Cerebellar cortex (tissue), 1 donor: ENCODE measurements at regions not wholly inside any gene's neighbourhood (a gene's known extent, or its start where the extent isn't known, plus 50 kb on each side); places are given as distances from the start of the nearest gene placed in this dataset.

ENCODE experiments used
- DNase-seq: peaks from one replicate; pipeline ENCODE4 v3.0.0-alpha.2; 2015; ENCODE audit warnings: low spot score

DNA sequence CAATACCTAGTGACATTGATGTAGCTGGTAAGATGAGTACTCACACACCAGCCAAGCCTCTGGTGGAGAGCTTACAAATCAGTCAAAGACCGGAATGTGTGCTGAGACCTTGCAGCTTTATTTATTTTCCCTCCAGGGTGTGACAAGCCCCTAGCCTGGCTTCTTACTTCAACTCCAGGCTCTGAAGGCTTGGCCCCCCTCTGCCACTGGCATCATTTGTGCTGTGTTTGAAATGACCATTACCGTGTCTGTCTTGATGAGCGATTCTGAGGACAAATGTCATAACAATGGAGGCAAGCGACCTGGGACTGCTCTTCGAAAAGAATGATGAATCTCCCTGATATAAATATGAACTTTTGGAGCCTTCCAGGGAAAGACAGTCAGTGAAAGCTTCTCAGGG lies 749.9 kb upstream of the HS6ST1 start:
- no peak for DNase-seq

- no peak for DNase-seq
Observed at GRCh38 chr2:129069875-129070594, 751.4 kb upstream of the HS6ST1 start.

GRCh38 chr2:129070663-129071062 lies 752.0 kb upstream of the HS6ST1 start:
- no peak for DNase-seq

- DNase-seq, result no peak
Observed at GRCh38 chr2:129071531-129071930, 752.9 kb upstream of the HS6ST1 start.

GRCh38 chr2:129074298-129074920 lies 755.7 kb upstream of the HS6ST1 start:
- DNase-seq, result no peak

GRCh38 chr2:129078548-129078947 lies 759.9 kb upstream of the HS6ST1 start:
- no peak for DNase-seq

- DNase-seq, result no peak
Observed at GRCh38 chr2:129080715-129081476, 762.2 kb upstream of the HS6ST1 start.

- no peak for DNase-seq
Observed at GRCh38 chr2:129085386-129085785, 766.7 kb upstream of the HS6ST1 start.

GRCh38 chr2:129087133-129087813 lies 768.6 kb upstream of the HS6ST1 start:
- DNase-seq, result no peak

DNA sequence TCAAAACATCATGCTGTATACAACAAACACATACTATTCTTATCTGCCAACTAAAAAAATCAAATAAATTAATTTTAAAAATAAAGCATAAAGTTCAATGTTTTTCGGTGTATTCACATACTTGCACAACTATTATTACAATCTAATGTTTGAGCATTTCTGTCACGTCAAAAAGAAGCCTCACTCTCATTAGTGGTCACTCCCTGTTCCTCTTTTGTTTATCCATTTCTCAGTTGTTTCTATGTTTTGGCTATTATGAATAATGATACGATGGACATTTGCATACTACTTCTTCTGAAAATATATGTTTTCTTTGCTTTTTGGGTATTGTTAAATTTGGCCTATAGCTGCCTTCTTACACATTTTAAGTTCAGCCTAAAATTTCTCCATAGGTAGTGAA lies 773.0 kb upstream of the HS6ST1 start:
- no peak for DNase-seq

- no peak for DNase-seq
Observed at GRCh38 chr2:129092956-129093355, 774.3 kb upstream of the HS6ST1 start.

- DNase-seq, result no peak
Observed at GRCh38 chr2:129101186-129101585, 782.5 kb upstream of the HS6ST1 start.

DNA sequence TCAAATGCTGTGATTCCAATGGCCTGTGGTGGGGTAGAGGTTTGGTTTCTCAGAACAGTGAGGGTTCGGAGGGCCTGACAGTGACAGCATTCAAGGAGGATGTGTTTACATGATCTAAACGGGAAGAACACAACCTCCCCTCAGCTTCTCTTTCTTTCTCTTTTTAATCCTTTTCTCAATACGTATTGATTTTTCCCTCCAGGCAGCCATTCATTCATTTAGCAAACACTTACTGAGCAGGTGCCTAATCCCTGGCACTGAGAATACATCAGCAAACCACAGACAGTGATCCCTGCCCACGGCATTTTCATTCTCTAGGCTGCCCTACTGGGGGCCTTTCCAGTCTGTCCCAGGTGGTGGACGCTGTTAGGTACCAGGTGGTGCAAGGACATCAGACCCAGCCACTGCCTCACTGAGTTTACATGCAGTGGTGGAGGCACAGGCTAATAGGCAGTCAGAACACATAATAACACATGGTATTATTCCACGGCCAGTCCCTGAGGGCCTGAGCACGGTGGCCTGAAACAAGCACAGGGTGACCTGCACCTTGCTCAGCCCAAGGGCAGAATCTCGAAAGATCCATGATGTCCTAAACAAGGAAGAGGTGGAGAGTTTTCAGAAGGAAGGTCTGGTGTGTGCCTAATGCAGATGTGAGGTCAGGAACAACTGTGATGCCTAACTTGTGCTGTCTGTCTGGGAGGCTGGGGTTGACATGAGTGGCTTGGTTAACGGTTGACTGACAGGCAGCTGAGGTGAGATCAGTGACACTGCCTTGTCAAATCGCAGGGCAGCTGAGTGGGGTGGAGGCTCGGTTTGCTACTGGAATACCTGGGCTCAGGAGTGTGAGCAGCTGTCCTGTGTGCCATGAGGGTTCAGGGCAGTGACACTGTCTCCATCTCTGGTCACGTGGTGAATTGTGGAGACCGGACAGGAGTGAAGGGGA lies 785.5 kb upstream of the HS6ST1 start:
- DNase-seq, result no peak

GRCh38 chr2:129112181-129112580 lies 793.5 kb upstream of the HS6ST1 start:
- DNase-seq, result no peak

DNA sequence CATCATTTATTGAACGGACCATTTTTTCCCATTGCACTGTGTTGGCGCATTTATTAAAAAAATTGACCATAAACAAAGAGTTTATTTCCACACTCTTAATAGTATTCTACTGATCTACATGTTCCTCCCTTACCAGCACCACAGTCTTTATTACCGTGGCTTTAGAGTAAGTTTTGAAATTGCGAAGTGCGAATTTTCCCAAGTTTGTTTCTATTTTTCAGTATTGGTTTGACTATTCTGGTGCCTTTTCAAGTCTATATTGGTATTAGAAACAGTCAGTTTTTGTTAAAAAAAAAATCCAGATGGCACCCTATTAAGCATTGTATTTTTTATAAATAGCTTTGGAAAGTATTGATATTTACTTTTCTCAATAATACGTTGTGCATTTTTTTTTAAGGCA lies 795.1 kb upstream of the HS6ST1 start:
- no peak for DNase-seq

GRCh38 chr2:129117434-129117833 lies 798.8 kb upstream of the HS6ST1 start:
- no peak for DNase-seq

DNA sequence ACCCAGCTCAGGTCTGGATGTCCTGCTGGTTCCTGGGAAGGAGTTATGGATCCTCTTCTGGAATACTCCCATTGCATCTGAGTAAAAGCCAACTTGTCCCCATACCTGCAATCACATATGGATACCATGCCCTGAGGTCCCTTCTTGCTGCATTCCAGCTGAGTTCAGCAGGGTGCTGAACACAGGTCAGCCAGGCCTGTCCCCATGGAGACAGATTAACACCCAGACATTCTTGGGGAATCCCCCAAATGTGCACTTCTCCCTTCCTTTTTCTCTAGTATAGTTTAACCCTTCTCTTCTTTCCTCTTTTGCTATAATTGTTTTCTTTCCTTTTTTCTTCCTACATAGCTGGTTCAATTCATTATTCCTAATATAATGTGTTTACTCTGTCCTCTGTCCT lies 799.6 kb upstream of the HS6ST1 start:
- DNase-seq, result no peak

DNA sequence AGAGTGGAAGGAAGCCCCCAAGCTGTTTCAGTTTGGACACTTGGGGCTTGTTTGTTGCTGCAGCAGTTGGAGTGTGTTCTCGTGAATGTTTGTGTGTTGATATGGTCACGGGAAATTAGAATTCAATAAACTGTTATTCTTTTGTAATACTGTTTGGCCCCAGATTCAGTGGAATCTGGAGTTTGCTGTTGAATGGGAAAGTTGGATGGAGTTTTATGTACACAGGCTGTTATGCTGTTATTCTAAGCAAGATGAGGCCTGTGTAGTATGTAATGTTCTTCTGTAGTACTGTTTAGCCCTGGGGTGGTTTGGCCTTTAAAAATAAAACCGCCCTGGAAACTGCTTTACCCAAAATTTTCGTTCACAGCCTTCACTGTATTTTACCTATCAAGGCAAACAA lies 810.4 kb upstream of the HS6ST1 start:
- no peak for DNase-seq

DNA sequence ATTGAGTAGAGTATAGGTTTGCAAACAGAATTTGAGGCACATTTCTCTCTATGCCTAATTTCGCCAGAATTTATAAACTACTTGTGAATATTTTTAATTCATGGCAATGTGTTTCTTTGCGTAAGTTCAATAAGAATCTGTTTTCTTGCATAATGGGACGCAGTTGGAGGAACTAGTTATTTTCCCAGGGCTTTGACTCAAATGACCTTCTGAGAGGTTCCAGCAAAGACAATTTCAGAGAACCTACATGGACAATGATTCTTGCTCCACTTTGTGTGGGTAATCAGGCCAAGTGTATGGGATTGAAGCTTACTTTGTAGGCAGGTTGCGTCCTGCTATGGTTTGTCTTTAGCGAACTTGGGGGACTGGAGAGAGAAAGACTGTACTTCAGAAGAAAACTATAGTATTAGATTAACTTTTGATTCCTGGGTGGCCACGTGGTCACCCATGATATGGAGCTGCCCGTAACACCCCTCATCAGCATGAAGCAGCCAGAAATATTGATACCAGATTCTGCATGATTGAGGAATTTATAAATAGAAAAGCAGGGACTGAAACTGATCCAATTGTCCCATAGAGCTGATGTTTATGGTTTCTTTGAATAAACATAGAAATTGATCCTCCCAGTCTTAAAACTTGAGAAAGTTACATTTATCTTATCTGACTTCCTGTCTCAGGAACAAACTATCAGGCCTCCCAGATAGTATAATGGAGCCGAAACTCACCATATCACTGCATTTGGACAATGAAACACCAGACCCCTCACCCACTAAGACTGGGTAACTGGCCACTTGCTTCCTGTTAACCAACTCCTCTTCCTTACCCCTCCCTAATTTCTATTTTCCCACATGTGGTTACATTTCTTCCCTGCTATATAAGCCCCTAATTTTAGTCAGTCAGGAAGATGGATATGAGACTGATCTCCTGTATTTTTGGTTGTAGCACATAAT lies 815.3 kb upstream of the HS6ST1 start:
- no peak for DNase-seq

DNA sequence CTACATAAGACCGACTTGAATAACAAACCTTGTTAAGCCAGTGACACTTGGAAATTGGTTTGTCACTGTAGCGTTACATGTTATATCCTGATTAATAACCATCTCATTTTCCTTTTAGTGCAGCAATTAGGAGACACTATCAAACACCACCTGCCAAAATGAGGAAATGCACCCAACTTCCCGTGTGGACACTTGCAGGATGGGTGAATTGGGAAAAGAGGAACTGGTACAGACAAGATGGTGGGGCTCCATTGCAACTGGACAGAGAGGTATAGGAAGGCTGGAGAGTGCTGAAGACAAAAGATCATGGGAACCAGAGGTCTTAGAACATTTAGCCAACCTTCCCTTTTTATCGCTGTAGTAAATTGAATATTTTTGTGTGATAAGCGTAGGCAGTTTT lies 816.3 kb upstream of the HS6ST1 start:
- DNase-seq, result no peak
